Upper lobe of left lung (tissue), 6 donors: ENCODE measurements at regions not wholly inside any gene's neighbourhood (a gene's known extent, or its start where the extent isn't known, plus 50 kb on each side); places are given as distances from the start of the nearest gene placed in this dataset.

Source experiments
- ATAC-seq, 2 donors: fragments of 200-7000 bp; cut with Tn5 transposase; one replicate each; pipeline ENCODE4 v1.9.1; 2022; ENCODE audit warnings: mild to moderate bottlenecking in 2 of 2, moderate library complexity in 2 of 2; ENCODE audit not compliant: low FRiP score in 2 of 2
- DNase-seq, 2 donors: peaks; one replicate each; pipeline ENCODE4 v3.0.0-alpha.2; 2019 to 2020
- H3K27ac ChIP-seq, 4 donors: fragments of 200-600 bp; sonication (generic); one replicate each; pipeline ENCODE4 v1.5.1; 2016 to 2019
- H3K27me3 ChIP-seq, 4 donors: fragments of 200-600 bp; sonication (generic); one replicate each; pipeline ENCODE4 v1.5.1; 2017 to 2019
- H3K36me3 ChIP-seq, 4 donors: fragments of 200-600 bp; sonication (generic); one replicate each; pipeline ENCODE4 v1.5.1; 2016 to 2019
- H3K4me1 ChIP-seq, 4 donors: fragments of 200-600 bp; sonication (generic); one replicate each; pipeline ENCODE4 v1.5.1; 2018 to 2019
- H3K4me3 ChIP-seq, 4 donors: fragments of 200-600 bp; sonication (generic); one replicate each; pipeline ENCODE4 v1.5.1; 2017 to 2019; ENCODE audit warnings: mild to moderate bottlenecking in 2 of 4, moderate library complexity in 1 of 4
- H3K9me3 ChIP-seq, 4 donors: fragments of 200-600 bp; sonication (generic); one replicate each; pipeline ENCODE4 v1.5.1; 2018 to 2019
- CTCF ChIP-seq, 6 experiments: fragments of 450-650 bp in 4 of 6; fragments of 200-600 bp in 2 of 6; sonication (generic) in 2 of 6; IDR thresholded peaks; one replicate each; pipeline ENCODE4 v1.5.1; 2016 to 2019; ENCODE audit warnings: antibody characterized with exemption in 6 of 6
- EP300 ChIP-seq, 4 donors: sonication (generic); formaldehyde crosslinking; IDR thresholded peaks; one replicate each; pipeline ENCODE4 v1.5.1; 2017; ENCODE audit warnings: antibody characterized with exemption in 4 of 4, control low read depth in 2 of 4
- POLR2A ChIP-seq, 4 donors: fragments of 450-650 bp; IDR thresholded peaks; one replicate each; pipeline ENCODE4 v1.5.1; 2016 to 2017; ENCODE audit warnings: antibody characterized with exemption in 4 of 4, mild to moderate bottlenecking in 2 of 4
- POLR2AphosphoS5 ChIP-seq, 2 donors: sonication (generic); formaldehyde crosslinking; IDR thresholded peaks; one replicate each; pipeline ENCODE4 v1.5.1; 2017; ENCODE audit warnings: antibody characterized with exemption in 2 of 2
- WGBS, 2 donors: methylation state at CpG; one replicate each; pipeline ENCODE4 v1.1.5; 2017 to 2018; 5-methylcytosine and 5-hydroxymethylcytosine counted together
- donor health status: DM: no; HTN: no; CAD: no; lungs with moderate emphysema.
- donor health status: DM: no; HTN: yes; CAD: no; lungs with severe emphysema.

GRCh38 chr7:13538669-13539068 is 450.8 kb downstream of the ETV1 start:
- Histone ChIP-seq H3K4me3 (no peak overlapping the region), H3K9me3 (no peaks in the 10 kb centered on the region), H3K27ac (no peak overlapping the region), H3K36me3 (no peaks in the 10 kb centered on the region), H3K27me3 (no peaks in the 10 kb centered on the region), H3K4me1 (no peaks in the 10 kb centered on the region)
- ATAC-seq: no peak
- TF ChIP-seq POLR2AphosphoS5 (IDR thresholded peaks at IDR 0.05): no peak
- no peak for TF ChIP-seq POLR2A (IDR thresholded peaks at IDR 0.05)
- no peak for TF ChIP-seq EP300 (IDR thresholded peaks at IDR 0.05)
- no peak for TF ChIP-seq CTCF (IDR thresholded peaks at IDR 0.05)
- no peak for DNase-seq
- 82 to 87% methylated on average over 6 of the region's 6 CpGs for WGBS, 2 donors

- Histone ChIP-seq H3K9me3 (no peaks in the 10 kb centered on the region), H3K27me3 (no peaks in the 10 kb centered on the region), H3K4me1 (no peaks in the 10 kb centered on the region), H3K4me3 (no peak overlapping the region), H3K36me3 (no peaks in the 10 kb centered on the region), H3K27ac (no peak overlapping the region)
- DNase-seq (no peak), ATAC-seq (no peak)
- 62 to 71% methylated on average over 1 of the region's 1 CpG for WGBS, 2 donors
- TF ChIP-seq POLR2A (IDR thresholded peaks at IDR 0.05) (no peak), POLR2AphosphoS5 (IDR thresholded peaks at IDR 0.05) (no peak), EP300 (IDR thresholded peaks at IDR 0.05) (no peak), CTCF (IDR thresholded peaks at IDR 0.05) (no peak)
Observed at GRCh38 chr7:13540429-13540828, 449.0 kb downstream of the ETV1 start.

GRCh38 chr7:13541326-13541725 is 448.1 kb downstream of the ETV1 start:
- no peaks in the 10 kb centered on the region for H3K4me1 ChIP-seq
- DNase-seq (no peak), ATAC-seq (no peak)
- H3K27ac ChIP-seq: no peak overlapping the region
- no peaks in the 10 kb centered on the region for H3K36me3 ChIP-seq
- no peak overlapping the region for H3K4me3 ChIP-seq
- no peaks in the 10 kb centered on the region for H3K27me3 ChIP-seq
- TF ChIP-seq CTCF (IDR thresholded peaks at IDR 0.05) (no peak), EP300 (IDR thresholded peaks at IDR 0.05) (no peak), POLR2AphosphoS5 (IDR thresholded peaks at IDR 0.05) (no peak), POLR2A (IDR thresholded peaks at IDR 0.05) (no peak)
- H3K9me3 ChIP-seq: no peaks in the 10 kb centered on the region

- H3K9me3 ChIP-seq: no peaks in the 10 kb centered on the region
- DNase-seq (no peak), ATAC-seq (no peak)
- H3K4me3 ChIP-seq: no peak overlapping the region
- TF ChIP-seq POLR2A (IDR thresholded peaks at IDR 0.05): no peak
- no peak for TF ChIP-seq EP300 (IDR thresholded peaks at IDR 0.05)
- no peak for TF ChIP-seq CTCF (IDR thresholded peaks at IDR 0.05)
- TF ChIP-seq POLR2AphosphoS5 (IDR thresholded peaks at IDR 0.05): no peak
- no peaks in the 10 kb centered on the region for H3K4me1 ChIP-seq
- no peaks in the 10 kb centered on the region for H3K27me3 ChIP-seq
- WGBS, 2 donors: 88 to 95% methylated on average over 4 of the region's 4 CpGs
- H3K36me3 ChIP-seq: no peaks in the 10 kb centered on the region
- no peak overlapping the region for H3K27ac ChIP-seq
Observed at GRCh38 chr7:13542451-13542850, 447.0 kb downstream of the ETV1 start.

GRCh38 chr7:13551503-13551902 is 438.0 kb downstream of the ETV1 start:
- Histone ChIP-seq H3K27me3 (no peaks in the 10 kb centered on the region), H3K36me3 (no peaks in the 10 kb centered on the region), H3K4me3 (no peak overlapping the region), H3K4me1 (no peaks in the 10 kb centered on the region), H3K27ac (no peak overlapping the region), H3K9me3 (no peaks in the 10 kb centered on the region)
- WGBS, 2 donors: 75 to 77% methylated on average over 3 of the region's 3 CpGs
- TF ChIP-seq EP300 (IDR thresholded peaks at IDR 0.05) (no peak), POLR2A (IDR thresholded peaks at IDR 0.05) (no peak), POLR2AphosphoS5 (IDR thresholded peaks at IDR 0.05) (no peak), CTCF (IDR thresholded peaks at IDR 0.05) (no peak)
- DNase-seq: no peak
- no peak for ATAC-seq
